ENCODE measurements at regions not wholly inside any gene's neighbourhood (a gene's known extent, or its start where the extent isn't known, plus 50 kb on each side); places are given as distances from the start of the nearest gene placed in this dataset.

GRCh38 chr9:130782886-130783530, 52.0 kb upstream of the ABL1 start:
- Histone ChIP-seq H3K9ac (ENCODE audit: low read length in 2 of 2) (peak overlapping the region in 1 of 2 donors; percentile 12), H3K4me1 (ENCODE audit: control insufficient read depth, insufficient read depth, low read length) (peaks cover 46% of the 10 kb centered on the region), H3K36me3 (ENCODE audit: control insufficient read depth in 2 of 2, insufficient read depth in 2 of 2, low read length in 2 of 2) (no peaks in the 10 kb centered on the region), H3K4me3 (ENCODE audit: low read length in 2 of 2) (peak overlapping the region in 1 of 2 donors; percentile 15), H3K27ac (ENCODE audit: low read length) (peak overlapping the region; percentile 24), H3K9me3 (ENCODE audit: control insufficient read depth in 2 of 2, low read length in 2 of 2) (no peaks in the 10 kb centered on the region), H3K27me3 (ENCODE audit: control insufficient read depth in 1 of 2, insufficient read depth in 2 of 2, low read length in 2 of 2) (no peaks in the 10 kb centered on the region)

- H3K9me3 ChIP-seq (ENCODE audit: control insufficient read depth in 2 of 2, low read length in 2 of 2) = peaks cover 3 to 5% of the 10 kb centered on the region in 2 donors
- H3K36me3 ChIP-seq (ENCODE audit: control insufficient read depth in 2 of 2, insufficient read depth in 2 of 2, low read length in 2 of 2) = no peaks in the 10 kb centered on the region
- no peaks in the 10 kb centered on the region for H3K27me3 ChIP-seq (ENCODE audit: control insufficient read depth in 1 of 2, insufficient read depth in 2 of 2, low read length in 2 of 2)
- H3K4me1 ChIP-seq (ENCODE audit: control insufficient read depth, insufficient read depth, low read length) = peaks cover 27% of the 10 kb centered on the region
- no peak overlapping the region for H3K27ac ChIP-seq (ENCODE audit: low read length)
- H3K4me3 ChIP-seq (ENCODE audit: low read length in 2 of 2) = no peak overlapping the region
- H3K9ac ChIP-seq (ENCODE audit: low read length in 2 of 2) = no peak overlapping the region
Measured at GRCh38 chr9:130785053-130785452, 50.0 kb upstream of the ABL1 start.

Data from stomach smooth muscle (tissue), 2 donors.